ENCODE measurements at regions not wholly inside any gene's neighbourhood (a gene's known extent, or its start where the extent isn't known, plus 50 kb on each side); places are given as distances from the start of the nearest gene placed in this dataset.

DNA sequence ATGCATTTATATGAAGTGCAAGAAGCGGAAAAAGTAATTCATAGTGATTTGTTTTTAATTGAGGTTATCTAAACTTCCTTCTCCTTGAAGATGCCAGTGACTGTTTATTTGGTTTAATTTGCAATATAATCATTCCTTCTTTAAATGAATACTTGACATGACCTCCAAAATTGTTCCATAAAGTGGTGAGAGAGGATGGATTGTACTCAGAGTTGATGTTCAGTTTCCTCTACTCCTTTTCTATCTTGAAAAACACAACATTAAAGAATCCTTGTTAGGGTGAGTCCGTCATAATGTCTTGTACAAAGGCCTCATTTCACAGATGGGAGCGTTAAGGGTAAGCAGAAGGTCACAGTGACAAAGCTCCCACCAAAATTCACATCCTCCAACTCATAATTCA is 756.1 kb upstream of the KLHL29 start:
- WGBS, 2 experiments (ENCODE audit: insufficient coverage in 2 of 2): no CpG with 5 or more reads among the region's 3 CpGs
- Histone ChIP-seq H3K36me3 (ENCODE audit: control insufficient read depth, insufficient read depth, low read length) (no peaks in the 10 kb centered on the region), H3K4me1 (ENCODE audit: control insufficient read depth, insufficient read depth, low read length, poor library complexity, severe bottlenecking) (no peaks in the 10 kb centered on the region), H3K4me3 (ENCODE audit: extremely low read depth, insufficient read depth, low read length, poor library complexity, severe bottlenecking) (no peak overlapping the region), H3K27ac (ENCODE audit: low read depth, low read length, severe bottlenecking) (no peak overlapping the region), H3K9me3 (ENCODE audit: control insufficient read depth, low read length) (no peaks in the 10 kb centered on the region)

DNA sequence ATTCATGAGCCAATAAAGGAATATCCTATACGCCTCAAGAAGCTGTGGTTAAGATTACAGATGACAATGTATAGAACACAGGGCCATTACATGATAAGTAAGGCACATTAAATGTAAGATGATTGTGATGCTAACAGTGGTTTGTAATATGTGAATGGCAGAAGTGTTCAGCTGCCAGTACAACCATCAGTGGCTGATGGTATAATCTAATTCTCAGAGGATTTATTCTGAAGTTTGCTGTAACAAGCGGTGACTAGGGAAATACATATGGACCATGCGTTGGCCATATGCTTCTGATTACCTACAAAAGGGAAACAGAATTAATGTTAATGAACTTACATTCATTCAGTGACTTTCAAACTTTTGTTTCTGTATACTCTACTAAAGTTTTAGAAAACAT is 750.8 kb upstream of the KLHL29 start:
- no peaks in the 10 kb centered on the region for H3K36me3 ChIP-seq (ENCODE audit: control insufficient read depth, insufficient read depth, low read length)
- WGBS, 2 experiments (ENCODE audit: insufficient coverage in 2 of 2): 100% methylated on average over 1 of the region's 3 CpGs; no CpG with 5 or more reads in 1 of the 2 experiments
- H3K9me3 ChIP-seq (ENCODE audit: control insufficient read depth, low read length): no peaks in the 10 kb centered on the region
- no peaks in the 10 kb centered on the region for H3K4me1 ChIP-seq (ENCODE audit: control insufficient read depth, insufficient read depth, low read length, poor library complexity, severe bottlenecking)
- H3K4me3 ChIP-seq (ENCODE audit: extremely low read depth, insufficient read depth, low read length, poor library complexity, severe bottlenecking): no peak overlapping the region
- no peak overlapping the region for H3K27ac ChIP-seq (ENCODE audit: low read depth, low read length, severe bottlenecking)

DNA sequence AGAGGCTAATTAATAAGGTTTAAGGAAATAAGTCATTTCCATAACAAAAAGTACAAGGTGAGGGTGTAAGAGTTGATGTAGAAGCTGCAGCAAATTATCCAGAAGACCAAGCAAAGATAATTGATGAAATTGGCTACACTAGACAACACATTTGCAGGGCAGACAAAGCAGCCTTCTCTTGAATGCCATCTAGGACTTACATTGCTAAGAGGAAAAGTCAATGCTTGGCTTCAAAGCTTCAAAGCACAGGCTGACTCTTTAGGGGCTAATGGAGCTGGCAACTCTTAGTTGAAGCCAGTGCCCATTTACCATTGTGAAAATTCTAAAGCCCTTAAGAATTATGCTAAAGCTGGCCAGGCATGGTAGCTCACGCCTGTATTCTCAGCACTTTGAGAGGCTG is 728.6 kb upstream of the KLHL29 start:
- Histone ChIP-seq H3K27ac (ENCODE audit: low read depth, low read length, severe bottlenecking) (no peak overlapping the region), H3K36me3 (ENCODE audit: control insufficient read depth, insufficient read depth, low read length) (no peaks in the 10 kb centered on the region), H3K9me3 (ENCODE audit: control insufficient read depth, low read length) (no peaks in the 10 kb centered on the region), H3K4me1 (ENCODE audit: control insufficient read depth, insufficient read depth, low read length, poor library complexity, severe bottlenecking) (no peaks in the 10 kb centered on the region), H3K4me3 (ENCODE audit: extremely low read depth, insufficient read depth, low read length, poor library complexity, severe bottlenecking) (no peak overlapping the region)
- 83 to 90% methylated on average over 1 of the region's 1 CpG for WGBS, 2 experiments (ENCODE audit: insufficient coverage in 2 of 2)

DNA sequence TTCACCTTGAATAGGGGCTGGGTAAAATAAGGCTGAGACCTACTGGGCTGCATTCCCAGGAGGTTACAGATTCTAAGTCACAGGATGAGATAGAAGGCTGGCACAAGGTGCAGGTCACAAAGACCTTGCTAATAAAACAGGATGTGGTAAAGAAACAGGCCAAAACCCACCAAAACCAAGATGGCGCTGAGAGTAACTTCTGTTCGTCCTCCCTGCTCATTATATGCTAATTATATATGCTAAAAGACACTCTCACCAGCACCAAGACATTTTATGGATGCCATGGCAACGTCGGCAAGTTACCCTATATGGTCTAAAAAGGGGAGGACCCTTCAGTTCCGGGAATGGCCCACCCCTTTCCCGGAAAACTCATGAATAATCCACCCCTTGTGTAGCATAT is 711.5 kb upstream of the KLHL29 start:
- Histone ChIP-seq H3K4me1 (ENCODE audit: control insufficient read depth, insufficient read depth, low read length, poor library complexity, severe bottlenecking) (no peaks in the 10 kb centered on the region), H3K9me3 (ENCODE audit: control insufficient read depth, low read length) (no peaks in the 10 kb centered on the region), H3K4me3 (ENCODE audit: extremely low read depth, insufficient read depth, low read length, poor library complexity, severe bottlenecking) (no peak overlapping the region), H3K36me3 (ENCODE audit: control insufficient read depth, insufficient read depth, low read length) (no peaks in the 10 kb centered on the region), H3K27ac (ENCODE audit: low read depth, low read length, severe bottlenecking) (no peak overlapping the region)
- 88% methylated on average over 3 of the region's 6 CpGs; no CpG with 5 or more reads in 1 of the 2 experiments for WGBS, 2 experiments (ENCODE audit: insufficient coverage in 2 of 2)

DNA sequence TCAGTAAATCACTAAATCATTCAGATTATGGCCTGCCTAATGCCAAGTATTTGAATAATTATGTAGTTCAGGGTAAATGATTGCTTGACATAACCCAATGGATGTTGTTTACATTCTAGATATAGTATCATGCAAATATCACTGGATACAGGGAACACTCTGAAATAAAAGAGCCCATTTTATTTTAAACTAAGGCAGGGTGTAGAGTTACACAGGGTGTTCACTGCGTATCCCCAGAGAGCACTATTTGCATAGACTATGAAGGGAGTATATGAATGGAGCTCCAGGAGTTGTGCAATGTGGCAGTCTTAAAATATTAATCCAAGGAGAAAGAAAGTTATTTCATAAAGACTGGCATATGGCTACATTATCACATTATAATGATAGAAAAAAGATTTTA is 701.1 kb upstream of the KLHL29 start:
- WGBS, 2 experiments (ENCODE audit: insufficient coverage in 2 of 2): 80% methylated on average over 1 of the region's 1 CpG; no CpG with 5 or more reads in 1 of the 2 experiments
- no peak overlapping the region for H3K27ac ChIP-seq (ENCODE audit: low read depth, low read length, severe bottlenecking)
- no peak overlapping the region for H3K4me3 ChIP-seq (ENCODE audit: extremely low read depth, insufficient read depth, low read length, poor library complexity, severe bottlenecking)
- H3K4me1 ChIP-seq (ENCODE audit: control insufficient read depth, insufficient read depth, low read length, poor library complexity, severe bottlenecking): no peaks in the 10 kb centered on the region
- no peaks in the 10 kb centered on the region for H3K9me3 ChIP-seq (ENCODE audit: control insufficient read depth, low read length)
- H3K36me3 ChIP-seq (ENCODE audit: control insufficient read depth, insufficient read depth, low read length): no peaks in the 10 kb centered on the region

DNA sequence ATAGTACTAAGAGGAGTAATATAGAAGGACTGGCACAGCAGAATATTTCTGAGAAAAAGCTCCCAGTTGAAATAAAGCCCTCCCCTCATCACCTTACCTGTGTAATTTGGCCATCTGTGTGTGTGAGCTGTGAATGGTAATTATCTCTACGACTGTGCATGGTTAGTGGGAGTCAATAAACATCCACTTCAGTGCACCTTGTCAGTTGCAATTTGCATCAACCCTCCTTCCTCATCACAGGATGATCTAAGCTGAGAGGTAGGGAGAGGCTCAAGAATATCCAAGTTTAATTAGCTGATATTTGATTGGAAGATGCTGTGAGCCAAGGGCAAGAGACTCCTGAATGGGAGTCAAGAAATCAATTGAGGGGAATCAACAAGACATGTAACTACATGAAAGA is 694.9 kb upstream of the KLHL29 start:
- Histone ChIP-seq H3K4me3 (ENCODE audit: extremely low read depth, insufficient read depth, low read length, poor library complexity, severe bottlenecking) (no peak overlapping the region), H3K4me1 (ENCODE audit: control insufficient read depth, insufficient read depth, low read length, poor library complexity, severe bottlenecking) (no peaks in the 10 kb centered on the region), H3K9me3 (ENCODE audit: control insufficient read depth, low read length) (no peaks in the 10 kb centered on the region), H3K27ac (ENCODE audit: low read depth, low read length, severe bottlenecking) (no peak overlapping the region), H3K36me3 (ENCODE audit: control insufficient read depth, insufficient read depth, low read length) (no peaks in the 10 kb centered on the region)
- no CpG with 5 or more reads among the region's 1 CpG for WGBS, 2 experiments (ENCODE audit: insufficient coverage in 2 of 2)

DNA sequence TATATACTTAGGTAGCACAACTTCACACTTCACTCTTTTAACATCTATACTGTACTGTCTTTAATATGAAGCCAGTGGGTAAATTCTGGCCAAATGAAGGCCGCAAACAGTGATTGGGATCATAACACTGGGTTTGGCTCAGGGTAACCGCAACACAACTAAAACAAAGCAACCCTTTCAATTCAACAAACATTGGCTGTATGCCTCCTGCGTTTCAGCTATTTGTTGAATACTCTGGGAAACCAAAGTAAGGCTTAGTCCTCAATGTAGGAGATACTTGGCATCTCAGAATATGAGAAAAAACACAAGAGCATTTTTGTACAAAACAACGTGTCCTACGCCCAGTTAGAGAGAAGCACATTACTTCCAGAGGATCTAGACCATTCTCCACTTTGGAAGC is 693.3 kb upstream of the KLHL29 start:
- Histone ChIP-seq H3K27ac (ENCODE audit: low read depth, low read length, severe bottlenecking) (no peak overlapping the region), H3K36me3 (ENCODE audit: control insufficient read depth, insufficient read depth, low read length) (no peaks in the 10 kb centered on the region), H3K4me3 (ENCODE audit: extremely low read depth, insufficient read depth, low read length, poor library complexity, severe bottlenecking) (no peak overlapping the region), H3K9me3 (ENCODE audit: control insufficient read depth, low read length) (no peaks in the 10 kb centered on the region), H3K4me1 (ENCODE audit: control insufficient read depth, insufficient read depth, low read length, poor library complexity, severe bottlenecking) (no peaks in the 10 kb centered on the region)
- WGBS, 2 experiments (ENCODE audit: insufficient coverage in 2 of 2): 94% methylated on average over 4 of the region's 5 CpGs; no CpG with 5 or more reads in 1 of the 2 experiments

DNA sequence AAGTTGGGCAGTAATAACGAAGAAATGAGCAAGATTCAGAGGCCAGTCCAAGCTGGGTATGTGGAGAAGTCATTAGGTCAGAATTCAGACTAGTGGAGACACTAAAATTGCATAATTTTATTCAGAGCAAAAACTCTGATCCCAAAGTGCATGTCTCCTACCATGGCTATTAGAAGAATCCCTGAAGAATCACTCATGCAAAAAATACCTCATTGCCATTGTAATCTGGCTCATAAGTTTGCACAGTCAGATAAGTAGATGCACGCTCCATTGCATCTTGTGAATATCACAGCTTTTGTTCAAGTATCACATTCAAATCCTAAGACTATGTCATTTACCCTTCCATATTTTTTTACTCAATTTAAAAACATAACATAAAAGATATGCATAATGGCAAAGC is 692.2 kb upstream of the KLHL29 start:
- H3K4me1 ChIP-seq (ENCODE audit: control insufficient read depth, insufficient read depth, low read length, poor library complexity, severe bottlenecking): no peaks in the 10 kb centered on the region
- no peaks in the 10 kb centered on the region for H3K36me3 ChIP-seq (ENCODE audit: control insufficient read depth, insufficient read depth, low read length)
- H3K9me3 ChIP-seq (ENCODE audit: control insufficient read depth, low read length): no peaks in the 10 kb centered on the region
- WGBS, 2 experiments (ENCODE audit: insufficient coverage in 2 of 2): 94% methylated on average over 2 of the region's 2 CpGs; no CpG with 5 or more reads in 1 of the 2 experiments
- no peak overlapping the region for H3K27ac ChIP-seq (ENCODE audit: low read depth, low read length, severe bottlenecking)
- H3K4me3 ChIP-seq (ENCODE audit: extremely low read depth, insufficient read depth, low read length, poor library complexity, severe bottlenecking): no peak overlapping the region

DNA sequence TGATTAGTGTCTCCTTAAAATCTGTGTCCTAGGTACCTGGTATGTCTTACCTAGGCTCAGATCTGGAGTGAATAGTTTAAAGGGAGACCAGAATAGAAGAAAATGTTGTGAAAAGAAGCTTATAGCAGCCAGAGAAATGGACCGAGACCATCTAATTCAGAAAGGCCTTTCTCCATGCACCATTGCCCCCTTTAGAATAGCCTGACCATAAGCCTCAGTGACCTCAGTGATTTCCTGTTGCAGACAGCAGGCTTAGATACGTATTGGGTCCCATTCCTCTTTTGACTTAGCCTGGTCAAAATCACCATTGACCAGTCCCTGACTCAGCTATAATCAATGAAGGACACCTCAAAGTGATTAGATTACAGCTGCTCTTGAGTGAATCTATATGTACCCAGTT is 690.7 kb upstream of the KLHL29 start:
- no peaks in the 10 kb centered on the region for H3K4me1 ChIP-seq (ENCODE audit: control insufficient read depth, insufficient read depth, low read length, poor library complexity, severe bottlenecking)
- no peak overlapping the region for H3K27ac ChIP-seq (ENCODE audit: low read depth, low read length, severe bottlenecking)
- no peaks in the 10 kb centered on the region for H3K36me3 ChIP-seq (ENCODE audit: control insufficient read depth, insufficient read depth, low read length)
- no peaks in the 10 kb centered on the region for H3K9me3 ChIP-seq (ENCODE audit: control insufficient read depth, low read length)
- WGBS, 2 experiments (ENCODE audit: insufficient coverage in 2 of 2): 52 to 77% methylated on average over 2 of the region's 2 CpGs
- H3K4me3 ChIP-seq (ENCODE audit: extremely low read depth, insufficient read depth, low read length, poor library complexity, severe bottlenecking): no peak overlapping the region

DNA sequence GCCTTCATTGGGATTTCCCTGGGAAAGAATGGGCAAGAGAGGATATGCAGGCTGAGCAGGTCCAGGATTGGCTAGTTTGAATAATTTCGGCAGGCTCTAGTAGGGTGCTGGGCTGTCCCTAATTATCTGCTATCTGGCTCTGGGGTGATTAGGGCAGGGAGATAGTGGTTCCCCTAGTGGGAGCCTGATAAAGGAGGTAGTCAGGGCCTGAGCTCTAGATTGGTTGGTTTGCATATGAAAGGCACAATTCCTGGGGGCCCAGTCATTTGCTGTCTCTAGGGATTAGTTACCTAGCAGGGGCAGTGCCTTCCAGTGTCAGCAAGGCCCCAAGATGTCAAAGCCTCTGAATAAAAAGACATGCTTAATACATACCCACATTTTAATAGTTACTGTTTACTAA is 690.1 kb upstream of the KLHL29 start:
- H3K27ac ChIP-seq (ENCODE audit: low read depth, low read length, severe bottlenecking): no peak overlapping the region
- H3K36me3 ChIP-seq (ENCODE audit: control insufficient read depth, insufficient read depth, low read length): no peaks in the 10 kb centered on the region
- H3K4me3 ChIP-seq (ENCODE audit: extremely low read depth, insufficient read depth, low read length, poor library complexity, severe bottlenecking): no peak overlapping the region
- H3K4me1 ChIP-seq (ENCODE audit: control insufficient read depth, insufficient read depth, low read length, poor library complexity, severe bottlenecking): no peaks in the 10 kb centered on the region
- 29 to 54% methylated on average over 1 of the region's 1 CpG for WGBS, 2 experiments (ENCODE audit: insufficient coverage in 2 of 2)
- no peaks in the 10 kb centered on the region for H3K9me3 ChIP-seq (ENCODE audit: control insufficient read depth, low read length)

DNA sequence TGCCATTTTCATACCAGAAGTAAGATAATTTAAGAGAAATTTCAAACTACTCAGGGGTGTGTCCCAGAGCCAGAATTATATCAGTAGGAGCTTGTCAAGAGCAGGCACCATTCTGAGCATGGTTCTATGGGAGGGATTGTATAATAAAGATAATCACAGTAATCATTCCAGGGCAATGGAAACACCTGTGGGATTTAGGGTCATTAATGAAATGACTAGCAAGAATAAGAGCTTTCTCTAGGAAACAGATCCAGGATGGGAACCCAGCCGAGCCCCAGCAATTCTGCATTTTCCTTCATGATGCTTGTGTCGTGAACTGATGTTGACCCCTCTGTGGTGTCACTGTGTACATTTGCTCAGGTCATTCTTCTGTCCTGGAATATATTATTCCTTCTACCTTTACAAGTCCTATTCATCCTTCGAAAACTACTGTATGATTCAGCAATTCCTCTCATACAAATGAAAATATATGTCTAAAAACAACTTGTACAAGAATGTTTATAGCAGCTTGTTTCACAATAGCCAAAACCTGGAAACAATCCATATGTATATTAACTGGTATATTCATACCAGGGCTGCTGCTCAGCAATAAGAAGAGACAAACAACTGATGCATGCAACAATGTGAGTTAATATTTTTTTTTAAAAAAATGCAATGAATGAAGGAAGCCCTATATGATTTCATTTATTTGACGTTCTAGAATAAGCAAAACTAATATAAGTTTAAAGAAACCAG is 687.8 kb upstream of the KLHL29 start:
- H3K4me1 ChIP-seq (ENCODE audit: control insufficient read depth, insufficient read depth, low read length, poor library complexity, severe bottlenecking): no peaks in the 10 kb centered on the region
- no peak overlapping the region for H3K4me3 ChIP-seq (ENCODE audit: extremely low read depth, insufficient read depth, low read length, poor library complexity, severe bottlenecking)
- H3K27ac ChIP-seq (ENCODE audit: low read depth, low read length, severe bottlenecking): no peak overlapping the region
- 92 to 93% methylated on average over 2 to 3 of the region's 4 CpGs for WGBS, 2 experiments (ENCODE audit: insufficient coverage in 2 of 2)
- H3K9me3 ChIP-seq (ENCODE audit: control insufficient read depth, low read length): no peaks in the 10 kb centered on the region
- H3K36me3 ChIP-seq (ENCODE audit: control insufficient read depth, insufficient read depth, low read length): no peaks in the 10 kb centered on the region
